BE2C (cell line): ENCODE measurements at regions not wholly inside any gene's neighbourhood (a gene's known extent, or its start where the extent isn't known, plus 50 kb on each side); places are given as distances from the start of the nearest gene placed in this dataset.

Experiments
- DNase-seq: peaks from one replicate; pipeline ENCODE4 v3.0.0-alpha.2; 2020
- H3K27me3 ChIP-seq: fragments of 250-450 bp; sonication (Bioruptor Pico); 2 replicates; pipeline ENCODE4 v1.5.1; 2020; ENCODE audit warnings: mild to moderate bottlenecking
- H3K36me3 ChIP-seq: fragments of 250-450 bp; sonication (Bioruptor Pico); 2 replicates; pipeline ENCODE4 v1.5.1; 2020; ENCODE audit warnings: mild to moderate bottlenecking
- H3K4me1 ChIP-seq: fragments of 250-450 bp; sonication (Bioruptor Pico); 2 replicates; pipeline ENCODE4 v1.5.1; 2020
- H3K4me3 ChIP-seq: 2 replicates; pipeline ENCODE4 v1.5.1; 2011; ENCODE audit warnings: low read depth, low read length
- H3K9me3 ChIP-seq: fragments of 250-450 bp; sonication (Bioruptor Pico); 2 replicates; pipeline ENCODE4 v1.5.1; 2020
- TF ChIP-seq, protein P1 (sequence below): IDR thresholded peaks from 2 replicates; pipeline ENCODE4 v1.5.1; 2012; ENCODE audit warnings: mild to moderate bottlenecking, low read depth, low read length

DNA sequence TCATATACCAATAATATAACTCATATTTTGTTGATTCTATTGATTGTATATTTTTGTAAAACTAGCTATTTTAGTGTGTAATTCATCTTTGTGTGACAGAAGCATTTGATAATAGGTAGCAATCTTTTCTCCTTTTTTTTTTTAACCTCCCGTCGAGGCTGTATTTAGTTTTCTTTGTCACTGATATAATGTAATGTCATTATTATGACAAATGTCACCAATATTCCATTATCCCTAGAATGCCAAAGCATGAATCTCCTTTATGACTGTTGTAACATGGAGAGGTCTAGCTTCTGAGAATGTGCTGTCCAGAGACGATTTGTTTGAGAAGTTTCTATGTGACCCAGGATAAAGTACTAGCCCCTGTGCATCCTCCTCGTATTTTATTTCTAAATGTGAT is 639.0 kb upstream of the ATXN7L3B start:
- Histone ChIP-seq H3K4me1 (no peaks in the 10 kb centered on the region), H3K9me3 (no peaks in the 10 kb centered on the region), H3K4me3 (no peak overlapping the region), H3K36me3 (no peaks in the 10 kb centered on the region), H3K27me3 (no peaks in the 10 kb centered on the region)
- DNase-seq = no peak
- TF ChIP-seq, protein P1, sequence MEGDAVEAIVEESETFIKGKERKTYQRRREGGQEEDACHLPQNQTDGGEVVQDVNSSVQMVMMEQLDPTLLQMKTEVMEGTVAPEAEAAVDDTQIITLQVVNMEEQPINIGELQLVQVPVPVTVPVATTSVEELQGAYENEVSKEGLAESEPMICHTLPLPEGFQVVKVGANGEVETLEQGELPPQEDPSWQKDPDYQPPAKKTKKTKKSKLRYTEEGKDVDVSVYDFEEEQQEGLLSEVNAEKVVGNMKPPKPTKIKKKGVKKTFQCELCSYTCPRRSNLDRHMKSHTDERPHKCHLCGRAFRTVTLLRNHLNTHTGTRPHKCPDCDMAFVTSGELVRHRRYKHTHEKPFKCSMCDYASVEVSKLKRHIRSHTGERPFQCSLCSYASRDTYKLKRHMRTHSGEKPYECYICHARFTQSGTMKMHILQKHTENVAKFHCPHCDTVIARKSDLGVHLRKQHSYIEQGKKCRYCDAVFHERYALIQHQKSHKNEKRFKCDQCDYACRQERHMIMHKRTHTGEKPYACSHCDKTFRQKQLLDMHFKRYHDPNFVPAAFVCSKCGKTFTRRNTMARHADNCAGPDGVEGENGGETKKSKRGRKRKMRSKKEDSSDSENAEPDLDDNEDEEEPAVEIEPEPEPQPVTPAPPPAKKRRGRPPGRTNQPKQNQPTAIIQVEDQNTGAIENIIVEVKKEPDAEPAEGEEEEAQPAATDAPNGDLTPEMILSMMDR = no peak

DNA sequence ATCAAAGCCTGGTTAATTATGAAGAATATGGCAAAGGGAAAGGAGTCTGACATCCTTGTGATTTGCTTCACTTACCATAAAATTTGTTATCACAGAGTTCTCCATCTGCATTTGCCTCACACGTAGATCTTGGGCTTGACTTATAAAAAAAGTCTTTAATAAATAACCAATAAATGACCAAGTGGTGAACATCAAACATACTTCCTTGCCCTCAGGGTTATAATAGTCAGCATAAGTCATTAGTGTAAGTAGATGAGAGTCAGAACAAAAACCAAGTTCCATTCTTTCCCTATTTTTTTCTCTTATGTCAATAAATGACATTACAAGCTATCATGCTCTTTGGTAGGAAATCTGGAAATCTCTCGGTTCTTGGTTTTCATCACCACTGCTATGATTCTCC is 635.4 kb upstream of the ATXN7L3B start:
- no peak for DNase-seq
- Histone ChIP-seq H3K9me3 (no peaks in the 10 kb centered on the region), H3K36me3 (no peaks in the 10 kb centered on the region), H3K4me1 (no peaks in the 10 kb centered on the region), H3K4me3 (no peak overlapping the region), H3K27me3 (no peaks in the 10 kb centered on the region)
- TF ChIP-seq, protein P1 = no peak

DNA sequence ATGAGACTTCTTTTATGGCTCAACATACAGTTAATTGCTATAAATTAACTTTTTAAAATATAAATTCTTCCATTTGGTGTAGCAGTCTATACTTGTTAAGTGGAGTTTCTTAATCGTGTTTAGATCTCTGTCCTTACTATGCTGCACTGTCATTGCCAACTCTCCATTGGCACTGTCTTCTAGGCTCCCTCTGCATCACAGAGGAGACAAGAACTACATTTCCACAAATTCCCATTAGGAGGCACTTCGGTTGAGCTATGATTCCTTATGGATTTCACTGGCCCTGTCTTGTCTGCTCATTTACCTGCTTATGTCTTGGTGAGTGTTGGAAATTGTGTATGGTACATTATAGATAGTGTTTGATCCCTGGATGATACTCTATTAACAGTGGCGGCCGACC is 630.9 kb upstream of the ATXN7L3B start:
- Histone ChIP-seq H3K4me3 (no peak overlapping the region), H3K36me3 (no peaks in the 10 kb centered on the region), H3K27me3 (no peaks in the 10 kb centered on the region), H3K4me1 (no peaks in the 10 kb centered on the region), H3K9me3 (no peaks in the 10 kb centered on the region)
- TF ChIP-seq, protein P1 = no peak
- no peak for DNase-seq

DNA sequence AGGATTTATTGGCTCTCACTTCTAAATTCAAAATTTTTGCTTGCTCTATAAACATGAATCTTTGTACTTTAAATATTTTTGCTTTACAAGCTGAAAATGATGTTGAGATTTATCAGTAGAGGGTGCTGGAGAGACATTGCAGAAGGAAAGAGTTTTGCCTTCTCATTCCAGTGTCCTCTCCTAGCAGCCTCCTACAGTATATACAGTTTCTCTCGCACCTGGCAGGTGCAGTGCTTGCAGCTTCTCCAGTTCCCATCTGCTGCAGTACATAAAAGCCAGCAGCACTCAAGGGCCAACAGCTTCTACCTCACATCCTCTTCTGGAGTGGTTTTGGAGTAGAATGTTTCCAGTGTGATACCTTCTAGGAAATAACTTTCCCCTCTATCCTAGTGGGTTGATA is 601.8 kb upstream of the ATXN7L3B start:
- Histone ChIP-seq H3K9me3 (no peaks in the 10 kb centered on the region), H3K4me1 (no peaks in the 10 kb centered on the region), H3K36me3 (no peaks in the 10 kb centered on the region), H3K27me3 (no peaks in the 10 kb centered on the region), H3K4me3 (no peak overlapping the region)
- TF ChIP-seq, protein P1 = no peak
- no peak for DNase-seq

DNA sequence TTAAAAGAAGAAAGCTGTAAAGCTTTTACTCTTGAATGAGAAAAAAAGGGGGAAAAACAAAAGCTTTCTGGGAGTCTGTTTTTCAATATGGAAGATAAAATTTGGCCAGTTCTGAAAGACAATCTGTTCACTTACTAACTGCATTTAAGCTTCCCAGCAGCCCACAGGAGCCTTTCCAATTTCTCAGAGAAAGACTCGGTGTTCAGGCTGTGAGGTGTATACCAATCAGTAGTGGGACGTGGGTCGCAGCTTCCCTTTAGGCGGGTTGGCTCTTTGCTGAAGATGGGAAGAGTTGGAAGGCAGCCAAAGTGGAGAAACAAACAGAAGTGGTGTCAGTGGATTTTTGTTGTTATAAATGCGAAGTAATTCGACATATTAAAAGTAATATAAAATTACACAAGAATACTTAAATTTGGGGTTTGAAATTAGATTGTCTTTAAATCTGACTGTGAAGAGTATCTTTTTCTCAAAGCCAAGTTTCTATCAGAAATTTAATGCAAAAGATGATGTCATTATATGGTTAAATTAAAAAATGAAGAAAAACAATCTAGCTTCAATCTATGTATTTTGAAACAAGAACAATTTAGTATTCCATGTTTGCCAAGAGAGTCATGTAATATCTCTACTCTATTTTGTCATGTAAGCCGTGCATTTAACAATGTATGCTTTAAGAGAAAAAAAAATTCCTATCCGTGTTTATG is 590.2 kb upstream of the ATXN7L3B start:
- DNase-seq = no peak
- Histone ChIP-seq H3K9me3 (no peaks in the 10 kb centered on the region), H3K4me3 (no peak overlapping the region), H3K36me3 (no peaks in the 10 kb centered on the region), H3K4me1 (no peaks in the 10 kb centered on the region), H3K27me3 (no peaks in the 10 kb centered on the region)
- TF ChIP-seq, protein P1 = no peak

DNA sequence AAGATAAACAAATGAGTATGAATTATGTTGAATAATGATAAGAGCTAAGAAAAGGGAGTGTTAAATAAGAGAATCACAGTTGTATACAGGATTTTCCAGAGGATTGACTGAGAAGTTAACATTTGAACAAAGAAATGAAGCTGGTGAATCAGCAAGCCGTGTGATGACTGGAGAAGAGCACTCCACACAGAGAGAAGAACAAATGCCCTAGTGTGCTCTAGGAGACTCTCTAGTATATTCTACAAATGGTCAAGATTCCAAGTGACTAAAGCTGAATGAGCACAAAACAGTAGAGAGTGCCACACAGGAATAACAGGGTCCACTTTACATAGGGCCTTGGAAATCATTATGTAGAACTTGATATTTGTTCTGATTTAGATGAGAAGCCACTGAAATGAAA is 587.1 kb upstream of the ATXN7L3B start:
- TF ChIP-seq, protein P1 = no peak
- Histone ChIP-seq H3K4me1 (no peaks in the 10 kb centered on the region), H3K9me3 (no peaks in the 10 kb centered on the region), H3K4me3 (no peak overlapping the region), H3K36me3 (no peaks in the 10 kb centered on the region), H3K27me3 (no peaks in the 10 kb centered on the region)
- DNase-seq = no peak
